Forelimb muscle (tissue), 1 donor: ENCODE measurements at regions not wholly inside any gene's neighbourhood (a gene's known extent, or its start where the extent isn't known, plus 50 kb on each side); places are given as distances from the start of the nearest gene placed in this dataset.

Experiments used
- DNase-seq: peaks from one replicate; pipeline ENCODE4 v3.0.0-alpha.2; 2013; ENCODE audit warnings: low read depth

- DNase-seq, result no peak
These were observed 1254.7 kb downstream of the BRD1 start for GRCh38 chr22:48572951-48573350.

DNA sequence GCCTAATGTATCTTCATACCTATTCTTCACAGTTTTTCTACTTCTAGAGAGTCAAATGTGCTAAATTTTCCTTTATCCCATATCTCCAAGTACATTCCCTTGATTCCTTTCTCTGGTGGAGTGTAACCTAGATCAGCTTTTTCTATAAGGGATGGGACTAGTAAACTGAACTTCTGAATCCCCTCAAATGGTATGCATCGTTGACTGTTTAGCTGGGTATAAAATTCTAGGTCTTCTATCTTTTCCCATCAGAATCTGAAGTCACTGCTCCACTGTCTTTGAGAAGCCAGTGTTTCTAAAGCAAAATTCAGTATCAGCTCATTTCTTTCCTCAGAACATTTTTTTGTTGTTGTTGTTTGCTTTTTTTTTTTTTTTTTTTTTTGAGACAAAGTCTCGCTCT lies 1256.8 kb downstream of the BRD1 start:
- DNase-seq, result no peak

DNA sequence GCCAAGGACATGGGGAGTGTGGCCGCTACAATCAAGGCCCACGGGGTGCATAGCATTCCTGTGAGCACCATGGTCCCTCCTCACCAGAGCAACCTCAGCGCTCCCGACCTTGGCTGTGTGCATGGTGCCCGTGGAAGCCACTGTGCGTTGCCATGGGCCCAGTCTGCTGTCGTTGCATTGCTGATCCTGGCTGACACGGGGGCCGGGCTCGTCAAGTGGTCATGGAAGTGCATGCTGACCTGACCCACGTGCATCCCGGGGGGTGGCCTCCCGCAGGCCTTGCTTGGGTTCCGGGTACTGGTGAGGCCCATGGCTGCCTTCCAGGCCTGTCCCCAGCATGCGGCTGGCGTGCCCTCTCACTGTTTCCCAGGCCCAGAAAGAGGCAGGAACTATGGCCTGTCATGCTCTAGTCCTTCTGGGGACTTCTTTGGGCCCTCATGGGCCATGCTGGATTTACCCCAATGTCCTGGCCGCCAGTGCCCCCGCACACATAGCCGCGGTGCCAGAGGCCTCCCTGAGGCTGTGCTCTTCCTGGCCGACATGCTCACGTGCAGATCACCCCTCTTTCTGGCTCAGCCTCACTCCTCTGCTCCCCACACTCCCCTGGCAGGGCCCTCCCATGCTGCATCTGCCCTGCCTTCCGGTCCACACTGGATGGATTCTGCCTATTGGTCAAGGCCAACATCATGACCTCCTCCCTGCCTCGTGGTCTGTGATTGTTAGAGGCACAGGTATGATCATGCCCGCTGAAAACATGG lies 1258.0 kb downstream of the BRD1 start:
- no peak for DNase-seq

GRCh38 chr22:48568736-48569330 lies 1258.8 kb downstream of the BRD1 start:
- DNase-seq, result no peak

GRCh38 chr22:48567213-48567975 lies 1260.3 kb downstream of the BRD1 start:
- DNase-seq, result no peak

- no peak for DNase-seq
These were observed 1260.9 kb downstream of the BRD1 start for GRCh38 chr22:48566741-48567140.

GRCh38 chr22:48565901-48566501 lies 1261.7 kb downstream of the BRD1 start:
- no peak for DNase-seq

- DNase-seq, result no peak
These were observed 1262.7 kb downstream of the BRD1 start for GRCh38 chr22:48564995-48565394.

DNA sequence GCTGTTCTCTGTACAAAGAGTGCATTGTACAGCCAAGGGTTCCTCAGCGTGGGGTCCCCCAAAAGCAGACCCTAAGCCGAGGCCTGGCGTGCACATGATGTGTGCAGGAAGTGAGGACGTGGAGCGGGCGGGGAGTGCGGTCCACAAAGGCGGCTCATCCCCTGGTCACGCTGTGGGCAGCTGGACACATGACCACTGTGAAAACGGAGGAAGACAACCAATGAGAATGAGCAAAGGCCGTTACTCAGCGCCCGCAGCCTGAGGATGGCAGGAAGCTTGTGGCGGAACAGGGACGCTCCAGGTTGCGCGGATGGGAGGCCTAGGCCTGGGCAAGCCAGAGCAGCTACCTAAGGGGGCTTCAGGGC lies 1263.7 kb downstream of the BRD1 start:
- DNase-seq, result no peak

GRCh38 chr22:48563118-48563965 lies 1264.3 kb downstream of the BRD1 start:
- DNase-seq, result no peak

DNA sequence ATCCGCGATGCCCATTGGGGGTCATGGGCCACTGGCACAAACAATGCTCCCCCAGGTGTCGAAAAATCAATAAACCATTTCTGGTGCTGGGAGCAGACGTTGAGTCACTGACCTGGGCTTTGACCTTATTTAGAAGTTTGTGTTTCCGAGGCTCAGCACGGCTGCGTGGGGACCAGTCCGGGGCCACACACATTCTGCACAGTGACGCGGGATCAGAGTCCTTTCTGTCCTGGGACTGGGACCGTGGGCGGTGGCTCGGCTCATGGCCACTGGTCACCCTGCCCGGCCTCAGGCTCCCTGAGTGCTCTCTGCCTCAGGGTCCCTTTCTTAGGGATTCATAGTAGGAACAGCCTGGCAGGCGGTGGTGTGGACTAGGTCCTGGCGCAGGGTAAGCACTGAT lies 1266.0 kb downstream of the BRD1 start:
- DNase-seq, result no peak

DNA sequence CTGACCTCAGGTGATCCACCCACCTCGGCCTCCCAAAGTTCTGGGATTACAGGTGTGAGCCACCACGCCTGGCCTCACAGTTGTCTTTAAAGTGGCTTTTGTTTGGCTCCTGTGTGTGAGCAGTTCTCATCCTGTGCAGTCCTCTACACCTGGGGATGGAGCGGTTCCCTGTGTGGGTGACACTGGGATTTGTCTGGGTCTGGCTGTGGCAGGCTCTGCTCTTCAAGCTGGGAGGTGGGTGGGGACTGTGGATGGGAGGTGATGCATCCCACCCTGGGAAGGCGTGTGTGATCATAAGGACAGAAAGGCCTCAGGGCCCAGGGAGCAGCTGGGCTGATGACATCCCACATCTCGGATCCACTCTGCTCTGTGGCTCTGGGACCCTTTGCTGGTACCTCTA lies 1266.8 kb downstream of the BRD1 start:
- no peak for DNase-seq

GRCh38 chr22:48560389-48560751 lies 1267.3 kb downstream of the BRD1 start:
- DNase-seq, result no peak

DNA sequence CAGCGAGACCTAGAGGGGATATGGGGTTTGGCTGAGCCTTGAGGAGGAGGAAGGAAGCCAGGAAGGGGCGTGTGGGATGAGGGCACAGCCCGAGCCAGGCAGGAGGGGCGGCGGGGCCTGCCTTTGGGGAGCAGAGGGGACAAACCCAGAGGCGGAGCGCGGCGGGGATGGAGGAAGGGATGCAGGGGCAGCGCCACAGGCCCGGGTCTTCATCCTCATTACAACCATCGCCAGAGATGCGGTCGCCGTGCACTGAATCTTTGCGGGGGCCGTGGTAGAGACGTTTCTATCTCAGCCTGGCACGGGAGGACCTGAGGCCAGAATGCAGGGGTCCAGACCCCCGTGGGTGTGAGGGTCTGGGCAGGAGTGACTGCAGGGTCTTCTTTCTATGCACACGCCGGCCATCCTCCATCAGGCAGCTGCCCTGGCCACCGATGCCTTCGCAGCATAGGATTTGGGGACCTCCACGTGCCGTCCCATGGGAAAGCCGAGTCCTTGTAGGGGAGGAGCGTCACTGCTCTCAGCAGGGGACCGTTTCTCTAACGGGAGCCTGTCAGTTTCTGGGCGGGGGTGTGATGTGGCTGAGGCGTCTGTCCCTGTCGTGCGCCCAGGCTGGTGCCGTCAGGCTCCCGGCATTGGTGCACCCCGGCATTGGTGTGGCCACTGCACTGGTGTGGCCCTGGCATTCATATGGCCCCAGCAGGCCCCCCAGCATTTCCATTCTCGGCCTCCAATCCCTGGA lies 1267.9 kb downstream of the BRD1 start:
- no peak for DNase-seq

DNA sequence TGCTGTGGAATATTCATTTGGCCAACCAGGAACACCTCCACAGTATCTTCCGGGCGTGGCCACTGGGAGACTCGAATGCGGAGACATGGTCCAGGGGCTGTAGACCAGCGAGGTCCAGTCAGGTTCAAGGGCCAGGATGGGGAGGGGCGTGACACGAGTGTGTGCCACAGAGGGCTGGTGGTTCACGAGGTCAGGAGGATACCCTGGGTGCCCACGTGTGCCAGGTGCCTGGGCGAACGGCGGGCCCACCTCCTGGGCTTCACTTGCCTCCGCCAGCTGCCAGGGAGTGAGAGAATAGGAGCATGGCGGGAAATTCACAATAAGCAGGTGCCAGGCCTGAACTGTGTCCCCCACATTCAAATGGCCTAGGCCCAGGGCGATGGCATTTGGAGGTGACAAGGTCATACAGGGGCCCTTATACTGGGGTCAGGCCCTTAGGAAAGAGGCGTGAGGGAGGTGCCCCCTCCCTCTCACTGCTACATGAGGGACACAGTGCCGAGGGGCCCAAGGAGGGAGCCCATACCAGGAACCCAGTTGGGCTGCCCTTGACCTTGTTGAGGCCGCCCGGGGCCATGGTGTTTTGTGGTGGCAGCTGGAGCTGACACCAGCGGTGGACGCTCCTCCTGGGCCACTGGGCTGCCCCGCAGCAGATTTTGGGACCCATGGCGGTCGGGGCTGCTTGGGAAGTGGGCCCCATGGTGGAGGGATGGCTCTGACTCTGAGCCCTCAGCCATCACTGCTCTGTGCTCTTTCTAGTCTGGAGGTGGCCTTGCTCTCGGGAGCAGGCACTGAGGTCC lies 1268.9 kb downstream of the BRD1 start:
- DNase-seq, result no peak

- no peak for DNase-seq
These were observed 1269.7 kb downstream of the BRD1 start for GRCh38 chr22:48558016-48558415.

- DNase-seq, result no peak
These were observed 1270.2 kb downstream of the BRD1 start for GRCh38 chr22:48557473-48557872.

GRCh38 chr22:48556751-48557150 lies 1270.9 kb downstream of the BRD1 start:
- DNase-seq, result no peak

- no peak for DNase-seq
These were observed 1271.5 kb downstream of the BRD1 start for GRCh38 chr22:48556222-48556621.

DNA sequence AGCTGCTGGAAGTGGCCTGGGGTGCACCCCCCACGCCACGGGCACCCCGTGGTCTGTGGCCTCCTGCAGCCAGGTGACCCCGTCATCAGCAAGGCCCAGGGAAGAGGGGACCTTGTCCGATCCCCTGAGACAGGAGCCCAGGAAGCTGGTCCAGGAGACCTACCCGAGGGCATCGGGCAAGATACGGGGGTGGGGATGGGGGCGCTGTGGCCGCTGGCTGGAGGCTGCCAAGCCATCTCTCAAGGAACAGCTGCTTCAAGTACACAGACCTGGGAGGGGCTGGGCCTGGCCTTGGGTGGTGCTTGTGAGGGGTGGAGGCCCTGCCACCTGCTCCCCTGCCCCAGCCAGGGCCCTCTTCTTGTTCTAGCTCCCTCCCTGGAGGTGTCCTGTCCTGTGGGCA lies 1272.1 kb downstream of the BRD1 start:
- no peak for DNase-seq
